Stimulated activated CD4-positive, alpha-beta T cell treated with anti-CD3 and anti-CD28 coated beads, Interleukin-1b, Interleukin-23, amount 100 ng/mL, for 48 hours (primary cell): ENCODE measurements at regions not wholly inside any gene's neighbourhood (a gene's known extent, or its start where the extent isn't known, plus 50 kb on each side); places are given as distances from the start of the nearest gene placed in this dataset.
"Not testable (repeated sequence)": the region's sequence is repeated elsewhere in the genome, so short reads cannot be mapped to it uniquely, and the experiment has no call there.

ENCODE experiments used
- DNase-seq: peaks from one replicate; pipeline ENCODE4 v3.0.0-alpha.2; 2020

DNA sequence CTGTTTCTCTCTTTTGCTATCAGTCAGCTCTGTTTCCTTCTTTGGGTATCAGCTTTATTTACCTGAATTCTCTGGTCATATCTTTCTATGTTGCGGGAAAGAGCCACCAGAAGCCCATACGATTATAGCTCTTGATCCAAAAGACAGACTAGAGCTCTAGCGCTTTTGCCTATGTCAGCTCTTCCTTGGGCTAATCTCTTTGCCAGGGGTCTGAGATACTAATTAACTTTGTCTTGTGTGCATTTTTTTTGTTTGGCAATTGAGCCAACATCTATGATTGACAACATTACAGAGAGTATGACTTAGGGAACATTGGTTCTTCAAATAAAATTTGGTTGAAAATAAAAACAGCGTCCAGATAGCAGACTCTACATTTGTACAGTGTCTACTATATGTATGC lies 603.0 kb downstream of the KCTD16 start:
- DNase-seq, result no peak

DNA sequence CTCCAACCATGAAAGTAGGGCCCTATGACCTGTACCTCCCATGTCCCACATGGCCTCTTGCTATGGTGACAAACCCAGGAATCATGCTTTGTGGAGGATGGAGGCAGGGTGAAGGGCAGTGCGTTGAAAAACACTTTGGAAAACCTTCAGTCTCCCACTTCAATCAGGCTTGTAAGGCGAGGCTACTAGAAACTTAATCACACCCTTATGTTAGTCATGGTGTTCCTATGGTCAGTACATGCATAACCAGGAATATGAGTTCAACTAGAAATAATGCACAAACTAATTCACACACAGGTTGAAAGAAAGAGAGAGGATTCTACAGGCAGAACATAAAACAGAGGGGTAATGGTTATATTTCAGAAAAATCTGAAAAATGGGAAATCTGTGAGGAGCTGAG lies 601.1 kb downstream of the KCTD16 start:
- DNase-seq, result no peak

DNA sequence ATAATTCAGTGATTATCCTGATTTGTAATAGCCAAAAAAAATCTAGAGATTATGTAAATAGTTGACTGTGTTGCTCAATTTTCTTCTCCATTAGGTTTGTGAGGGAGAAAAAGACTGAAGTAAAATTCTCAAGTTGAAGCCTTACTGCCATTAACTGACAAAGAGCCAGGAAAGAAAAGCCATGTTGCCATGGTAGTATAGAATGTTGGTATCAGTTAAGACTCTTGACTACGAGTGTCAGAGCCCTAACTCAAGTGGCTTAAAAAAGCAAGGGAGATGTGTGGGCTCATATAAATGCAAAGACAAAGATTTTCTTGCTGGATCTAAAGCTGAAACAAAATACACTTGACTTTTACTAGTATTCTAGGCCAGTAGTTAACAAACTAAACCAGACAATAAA lies 571.7 kb downstream of the KCTD16 start:
- no peak for DNase-seq

DNA sequence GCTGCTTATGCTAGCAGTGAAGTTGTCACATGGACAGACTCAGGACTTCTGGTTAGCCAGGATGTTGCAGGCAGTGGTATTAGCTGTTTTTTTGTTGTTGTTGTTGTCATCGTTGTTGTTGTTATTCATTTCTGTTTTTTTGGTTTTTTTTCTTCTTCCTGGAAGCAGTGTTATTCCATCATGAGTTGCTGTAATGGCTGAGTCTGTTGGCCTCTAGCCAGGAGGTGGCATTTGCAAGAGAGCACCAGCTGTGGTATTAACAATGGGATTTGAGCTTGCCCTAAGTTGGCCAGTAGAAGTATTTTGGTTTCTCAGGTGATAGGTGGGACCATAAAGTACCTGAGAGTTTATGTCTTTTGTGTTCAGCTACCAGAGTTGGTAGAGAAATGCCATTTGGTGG lies 561.1 kb downstream of the KCTD16 start:
- DNase-seq, result no peak

DNA sequence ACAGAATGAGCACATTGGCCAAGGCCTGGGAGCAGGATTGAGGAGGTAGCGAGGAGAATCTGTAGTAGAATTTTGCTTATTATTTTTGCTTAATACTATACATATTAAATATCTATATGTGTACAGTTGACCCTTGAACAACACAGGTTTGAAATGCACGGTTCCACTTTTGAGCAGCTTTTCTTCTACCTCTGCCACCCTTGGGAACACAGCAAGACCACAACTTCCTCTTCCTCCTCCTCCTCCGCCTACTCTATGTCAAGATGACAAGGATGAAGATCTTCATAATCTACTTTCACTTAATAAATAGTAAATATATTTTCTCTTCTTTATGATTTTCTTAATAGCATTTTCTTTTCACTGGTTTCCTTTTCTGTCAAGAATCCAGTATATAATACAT lies 541.4 kb downstream of the KCTD16 start:
- DNase-seq, result no peak

DNA sequence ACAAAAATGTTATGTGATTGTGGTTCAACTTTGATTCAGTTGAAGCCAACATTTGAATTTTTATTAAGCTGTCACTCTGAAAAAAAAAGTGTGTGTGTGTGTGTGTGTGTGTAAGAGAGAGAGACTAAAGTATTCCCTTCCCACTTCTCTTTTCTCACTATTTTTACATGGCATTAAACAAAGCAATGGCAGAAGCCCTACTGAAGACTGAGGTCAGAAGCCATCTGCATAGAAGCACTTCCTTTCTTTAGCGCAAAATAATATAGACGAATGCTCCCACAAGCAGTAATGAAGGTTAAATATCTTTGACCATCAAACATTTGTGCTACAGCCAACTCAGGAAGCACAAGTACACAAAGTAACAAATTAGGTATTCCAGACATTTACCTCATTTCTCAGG lies 540.5 kb downstream of the KCTD16 start:
- DNase-seq, result no peak

DNA sequence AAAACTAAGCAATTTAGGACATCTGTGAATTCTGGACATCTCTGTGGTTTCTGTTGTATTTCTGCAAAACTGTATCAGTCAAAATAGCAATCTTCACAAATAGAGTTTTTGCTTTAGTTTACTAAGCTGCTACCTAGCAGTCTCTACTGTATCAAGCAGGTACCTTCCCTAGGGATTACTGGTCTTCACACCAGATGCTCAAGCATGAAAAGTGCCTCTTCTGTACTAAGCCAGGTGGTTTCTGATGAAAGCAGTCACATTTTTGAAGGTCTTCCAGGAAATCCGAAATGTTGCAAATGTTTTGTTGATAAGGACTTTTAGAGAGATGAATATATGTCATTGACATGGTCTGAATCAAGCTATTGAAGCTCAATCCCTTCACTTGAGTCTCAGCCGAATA lies 540.0 kb downstream of the KCTD16 start:
- DNase-seq, result no peak

DNA sequence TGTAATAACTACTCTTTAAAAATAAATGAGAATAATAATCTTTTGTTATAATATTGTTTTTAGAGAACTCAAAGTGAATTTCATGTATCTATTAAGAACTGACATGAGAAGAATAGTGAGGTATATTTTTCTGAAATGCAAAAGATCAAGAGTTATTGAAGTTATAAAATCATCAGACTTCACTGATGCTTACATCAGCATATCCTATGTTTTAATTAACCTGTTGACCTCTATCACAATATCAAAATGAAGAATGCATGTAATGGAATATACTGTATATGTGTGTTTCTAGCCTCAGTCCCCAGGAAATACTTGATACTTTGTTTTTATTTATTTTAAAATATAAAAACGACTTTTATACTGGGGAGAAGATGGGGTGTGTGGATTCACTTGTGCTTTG lies 533.1 kb downstream of the KCTD16 start:
- DNase-seq, result no peak

DNA sequence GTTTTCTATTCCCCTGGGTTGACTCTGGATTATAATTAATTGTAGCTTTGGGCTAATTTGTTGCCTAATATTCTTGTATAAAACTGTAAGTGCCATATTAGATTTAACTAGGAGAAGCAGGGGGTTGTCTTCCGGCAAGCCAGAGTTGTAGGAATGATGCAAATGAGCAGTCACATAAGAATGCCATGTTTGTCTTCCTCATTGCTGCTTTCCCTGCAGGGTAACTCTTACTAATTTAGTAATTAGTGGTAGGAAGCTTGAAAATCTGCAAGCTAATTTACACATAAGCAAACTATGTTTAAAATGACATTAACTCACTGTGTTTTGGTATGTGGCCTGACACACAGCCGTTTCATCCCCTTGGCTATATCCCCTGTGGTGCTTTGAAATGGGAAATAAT lies 527.8 kb downstream of the KCTD16 start:
- DNase-seq, result no peak

DNA sequence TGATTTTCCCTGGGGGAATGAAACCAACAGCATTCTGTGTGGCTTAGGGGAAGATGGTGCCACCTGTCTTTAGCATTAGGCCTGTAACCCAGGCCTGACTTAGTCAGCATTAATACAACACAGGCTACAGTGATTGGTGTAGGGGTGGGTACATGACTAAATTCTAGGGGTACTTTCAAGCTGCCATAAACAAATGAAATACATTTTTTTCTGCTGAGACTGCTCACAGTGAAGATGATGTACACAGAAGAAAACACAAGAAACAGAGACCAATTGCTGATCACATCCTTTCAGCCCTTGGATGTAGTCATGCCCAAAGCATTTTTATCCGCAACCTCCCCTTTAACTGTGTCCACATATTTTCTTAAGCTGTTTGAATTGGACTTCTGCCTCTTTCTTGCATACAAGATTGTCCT lies 527.2 kb downstream of the KCTD16 start:
- no peak for DNase-seq

DNA sequence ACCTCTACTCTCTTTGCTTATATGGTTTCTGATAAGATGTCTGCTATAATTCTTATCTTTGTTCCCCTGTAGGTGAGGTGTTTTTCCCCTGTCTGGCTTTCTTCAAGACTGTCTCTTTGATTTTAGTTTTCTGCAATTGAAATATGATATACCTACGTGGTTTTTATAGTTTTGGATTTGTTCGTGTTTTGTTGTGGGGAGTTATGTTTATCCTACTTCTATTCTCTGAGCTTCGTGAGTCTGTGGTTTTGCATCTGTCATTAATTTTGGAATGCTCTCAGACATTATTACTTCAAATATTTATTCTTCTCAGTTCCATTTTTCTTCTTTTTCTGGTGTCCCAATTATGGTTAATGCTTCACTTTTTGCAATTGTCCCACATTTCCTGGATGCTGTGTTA lies 521.3 kb downstream of the KCTD16 start:
- DNase-seq, result no peak

DNA sequence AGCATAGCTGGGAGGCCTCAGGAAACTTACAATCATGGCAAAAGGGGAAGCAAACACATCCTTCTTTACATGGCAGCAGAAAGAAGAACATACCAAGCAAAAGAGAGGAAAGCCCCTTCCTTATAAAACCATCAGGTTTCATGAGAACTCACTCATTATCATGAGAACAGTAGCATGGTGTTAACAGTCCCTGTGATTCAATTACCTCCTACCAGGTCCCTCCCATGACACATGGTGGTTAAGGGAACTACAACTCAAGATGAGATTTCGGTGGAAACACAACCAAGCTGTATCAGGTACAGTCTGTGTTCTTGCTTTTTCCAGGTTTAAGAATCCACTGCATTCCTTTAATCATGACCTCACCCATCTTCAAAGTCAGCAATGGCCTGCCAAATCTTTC lies 514.2 kb downstream of the KCTD16 start:
- DNase-seq, result no peak

DNA sequence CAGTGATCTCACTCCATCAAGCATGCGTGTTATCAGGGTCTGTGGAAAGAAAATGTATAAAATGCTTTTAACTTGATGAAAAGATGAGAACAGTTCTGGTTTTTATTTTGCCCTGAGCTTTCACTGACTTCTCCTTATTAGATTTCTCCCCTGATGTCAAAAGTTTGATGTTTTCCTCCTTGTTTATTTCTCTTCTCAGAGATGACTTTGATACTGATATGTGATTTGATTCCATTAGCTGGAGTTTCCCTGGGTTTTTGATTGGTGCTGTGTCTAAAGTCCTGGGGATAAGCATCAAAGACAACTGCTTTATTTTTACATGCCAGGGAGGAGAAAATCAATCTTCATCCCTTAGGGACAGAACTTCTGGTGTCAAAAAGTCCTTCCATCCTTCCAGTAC lies 510.0 kb downstream of the KCTD16 start:
- DNase-seq, result no peak

DNA sequence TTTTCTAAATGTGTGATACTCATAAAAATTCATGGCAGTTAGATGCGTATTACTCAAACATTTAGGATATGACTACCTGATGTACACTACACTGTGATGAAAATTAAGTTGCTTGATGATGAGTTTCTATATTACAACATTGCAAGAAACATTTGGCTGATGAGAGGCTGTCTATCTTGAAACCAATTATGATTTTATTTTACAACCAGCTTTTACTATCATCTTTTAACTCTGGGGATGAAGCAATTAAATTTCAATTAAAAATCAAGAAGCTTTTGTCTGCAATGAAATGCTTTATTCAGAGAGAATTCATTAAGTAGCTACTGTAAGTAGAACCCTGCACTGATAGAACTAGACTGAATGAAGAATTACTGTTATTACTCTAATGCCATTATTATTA lies 500.4 kb downstream of the KCTD16 start:
- no peak for DNase-seq

DNA sequence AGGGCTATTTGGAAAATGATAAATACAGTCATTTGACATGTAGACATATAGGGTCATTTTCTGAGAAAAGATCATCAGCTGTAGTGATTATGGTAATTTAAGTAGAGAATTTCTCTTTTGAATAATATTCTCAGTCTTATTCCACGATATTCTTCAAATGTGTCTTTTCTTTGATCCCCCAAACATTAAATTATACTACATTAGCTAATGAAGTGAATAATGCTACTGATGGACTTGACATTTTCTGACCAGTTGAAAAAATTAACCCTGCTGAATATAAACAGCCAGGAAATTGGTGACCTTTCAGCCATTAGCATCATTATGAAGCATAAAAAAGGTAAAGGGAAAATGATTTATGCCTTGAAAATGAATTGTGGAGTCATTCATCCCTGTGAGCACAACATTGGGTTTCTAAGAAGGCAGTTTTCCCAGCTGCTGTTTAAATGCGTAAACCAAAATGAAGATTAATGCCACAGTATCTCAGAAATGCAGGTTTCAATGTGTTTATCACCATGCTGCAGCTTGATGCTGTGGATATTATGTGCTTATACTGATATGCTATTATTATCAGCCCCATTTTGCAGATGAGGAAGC lies 489.1 kb downstream of the KCTD16 start:
- DNase-seq, result no peak

DNA sequence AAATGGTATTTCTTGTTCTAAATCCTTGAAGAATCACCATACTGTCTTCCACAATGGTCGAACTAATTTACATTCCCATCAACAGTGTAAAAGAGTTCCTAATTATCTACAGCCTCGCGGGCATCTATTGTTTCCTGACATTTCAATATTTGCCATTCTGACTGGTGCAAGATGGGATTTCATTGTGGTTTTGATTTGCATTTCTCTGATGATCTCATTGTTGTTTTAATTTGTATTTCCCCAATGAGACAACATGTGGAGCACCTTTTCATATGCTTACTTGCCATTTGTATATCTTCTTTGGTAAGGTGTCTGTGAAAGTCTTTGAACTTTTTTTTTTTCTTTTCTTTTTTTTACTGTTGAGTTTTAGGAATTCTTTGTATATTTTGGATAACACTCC lies 473.6 kb downstream of the KCTD16 start:
- DNase-seq, result no peak

DNA sequence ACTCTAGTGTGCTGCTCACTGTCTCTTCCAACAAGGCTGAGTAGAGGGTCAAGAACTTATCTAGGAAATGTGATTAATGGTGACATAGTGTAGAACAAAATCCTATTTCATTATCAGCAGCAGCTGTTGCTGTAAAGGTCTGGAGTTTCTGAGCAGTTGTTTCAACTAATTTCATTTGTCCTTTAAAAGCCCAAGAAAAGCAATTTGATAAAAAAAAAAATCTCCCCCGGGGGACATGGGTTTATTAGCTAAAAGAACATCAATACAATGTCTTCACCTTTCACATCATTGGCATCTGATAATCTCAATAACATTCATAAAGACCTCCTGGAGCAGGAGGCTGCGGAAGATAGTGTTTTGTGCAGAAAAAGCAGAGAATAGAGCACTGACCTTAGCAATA lies 468.1 kb downstream of the KCTD16 start:
- DNase-seq, result no peak

DNA sequence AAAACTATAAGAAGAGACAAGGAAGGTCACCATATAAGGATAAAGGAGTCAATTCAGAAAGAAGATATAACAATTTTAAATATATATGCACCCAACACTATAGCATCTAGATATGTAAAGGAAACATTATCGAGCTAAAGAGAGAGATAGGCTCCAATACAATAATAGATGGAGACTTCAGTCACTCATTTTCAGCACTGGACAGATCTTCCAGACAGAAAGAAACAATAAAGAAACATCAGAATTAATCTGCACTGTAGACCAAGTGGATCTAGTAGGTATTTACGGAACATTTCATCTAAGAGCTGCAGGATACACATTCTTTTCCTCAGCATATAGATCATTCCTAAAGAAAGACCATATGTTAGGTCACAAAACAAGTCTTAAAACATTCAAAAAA lies 463.5 kb downstream of the KCTD16 start:
- DNase-seq, result no peak

DNA sequence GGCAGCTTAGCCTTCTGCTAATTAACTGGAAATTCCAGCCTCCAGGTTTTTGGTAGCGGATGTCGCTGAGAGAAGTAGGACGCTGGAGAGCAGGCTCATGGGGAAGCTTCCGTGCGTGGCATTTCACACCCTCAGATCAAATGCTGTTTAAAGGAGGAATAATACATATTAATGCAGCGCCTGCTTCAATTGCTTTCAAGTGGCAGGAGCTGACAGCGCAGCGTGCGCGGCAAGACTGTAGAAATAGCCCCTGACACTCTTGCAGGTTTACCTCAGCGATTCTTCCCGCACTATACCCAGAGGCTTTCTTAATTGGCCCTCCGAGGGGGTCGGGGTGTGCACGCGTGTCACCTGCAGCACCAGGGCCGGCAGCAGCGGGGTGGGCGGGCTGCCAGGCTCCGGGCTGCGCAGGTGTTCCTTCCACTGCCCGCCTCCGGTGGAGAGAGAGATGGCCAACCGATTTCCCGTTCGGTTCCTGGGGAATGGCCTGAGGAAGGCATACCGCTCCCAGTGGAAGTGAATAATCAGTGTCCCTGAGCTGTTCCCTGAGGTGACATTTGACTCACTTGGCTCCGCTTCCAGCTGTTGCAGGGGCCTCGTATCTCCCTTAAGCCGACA lies 427.9 kb downstream of the KCTD16 start:
- DNase-seq, result no peak

DNA sequence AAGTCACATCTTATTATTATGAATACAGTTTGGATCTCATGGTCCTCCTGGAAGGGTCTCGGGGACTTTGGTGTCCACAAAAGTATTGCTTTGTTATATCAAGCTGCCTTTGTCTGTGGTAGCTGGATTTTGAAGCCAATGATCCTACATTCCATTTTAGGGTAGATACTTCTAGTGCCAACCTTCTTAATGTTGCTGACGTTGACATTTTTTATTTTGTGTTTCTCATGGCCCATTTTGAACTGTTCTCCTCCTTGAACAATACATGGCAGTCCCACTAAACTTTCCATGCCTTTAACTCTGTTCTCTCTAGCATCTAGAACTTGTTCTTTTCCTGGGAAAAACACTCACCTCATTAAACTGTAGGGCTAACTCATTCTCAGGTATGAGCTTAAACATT lies 425.8 kb downstream of the KCTD16 start:
- DNase-seq, result no peak

DNA sequence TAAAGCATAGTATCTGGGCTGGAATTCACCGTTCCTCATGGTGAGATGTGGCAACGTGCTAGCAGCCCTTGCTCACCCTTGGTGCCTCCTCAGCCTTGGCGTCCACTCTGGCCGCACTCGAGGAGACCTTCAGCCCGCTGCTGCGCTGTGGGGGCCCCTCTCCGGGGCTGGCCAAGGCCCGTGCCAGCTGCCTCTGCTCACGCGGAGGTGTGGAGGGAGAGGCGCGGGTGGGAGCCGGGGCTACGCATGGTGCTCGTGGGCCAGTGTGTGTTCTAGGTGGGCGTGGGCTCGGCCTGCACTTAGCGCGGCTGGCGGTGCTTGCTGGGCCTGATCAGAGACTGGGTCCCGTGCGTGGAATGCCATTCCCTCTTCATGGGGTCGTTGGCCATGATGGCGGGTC lies 424.2 kb downstream of the KCTD16 start:
- DNase-seq, result no peak

DNA sequence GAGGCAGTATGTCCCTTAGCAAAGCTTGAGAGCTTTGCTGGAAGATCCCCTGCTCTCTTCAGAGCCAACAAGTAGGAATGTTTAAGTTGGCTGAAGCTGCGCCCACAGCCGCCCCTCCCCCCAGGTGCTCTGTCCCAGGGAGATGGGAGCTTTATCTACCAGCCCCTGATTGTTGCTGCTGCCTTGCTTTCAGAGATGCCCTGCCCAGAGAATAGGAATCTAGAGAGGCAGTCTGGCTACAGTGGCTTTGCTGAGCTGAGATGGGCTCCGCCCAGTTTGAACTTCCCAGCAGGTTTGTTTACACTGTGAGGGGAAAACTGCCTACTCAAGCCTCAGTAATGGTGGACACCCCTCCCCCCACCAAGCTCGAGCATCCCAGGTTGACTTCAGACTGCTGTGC lies 423.6 kb downstream of the KCTD16 start:
- not testable (repeated sequence) for DNase-seq

DNA sequence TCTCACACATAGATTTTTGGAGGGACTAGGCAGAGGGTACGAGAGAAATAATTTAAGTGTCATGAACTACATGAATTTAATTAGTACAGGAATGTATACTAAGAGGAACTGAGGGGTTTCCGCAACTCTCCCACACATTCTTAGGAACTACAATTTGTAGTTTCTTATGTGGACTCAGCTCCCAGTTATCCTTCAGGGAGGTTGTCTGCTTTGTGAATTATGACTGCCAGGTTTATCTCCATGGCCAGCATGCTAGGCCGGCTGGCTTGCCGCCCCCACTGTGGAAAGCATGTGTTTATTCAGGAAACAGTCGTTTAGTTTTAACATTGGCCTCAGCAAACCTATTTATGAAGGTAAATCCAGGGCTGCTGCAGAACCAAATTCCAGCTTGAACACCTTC lies 415.0 kb downstream of the KCTD16 start:
- DNase-seq, result no peak

DNA sequence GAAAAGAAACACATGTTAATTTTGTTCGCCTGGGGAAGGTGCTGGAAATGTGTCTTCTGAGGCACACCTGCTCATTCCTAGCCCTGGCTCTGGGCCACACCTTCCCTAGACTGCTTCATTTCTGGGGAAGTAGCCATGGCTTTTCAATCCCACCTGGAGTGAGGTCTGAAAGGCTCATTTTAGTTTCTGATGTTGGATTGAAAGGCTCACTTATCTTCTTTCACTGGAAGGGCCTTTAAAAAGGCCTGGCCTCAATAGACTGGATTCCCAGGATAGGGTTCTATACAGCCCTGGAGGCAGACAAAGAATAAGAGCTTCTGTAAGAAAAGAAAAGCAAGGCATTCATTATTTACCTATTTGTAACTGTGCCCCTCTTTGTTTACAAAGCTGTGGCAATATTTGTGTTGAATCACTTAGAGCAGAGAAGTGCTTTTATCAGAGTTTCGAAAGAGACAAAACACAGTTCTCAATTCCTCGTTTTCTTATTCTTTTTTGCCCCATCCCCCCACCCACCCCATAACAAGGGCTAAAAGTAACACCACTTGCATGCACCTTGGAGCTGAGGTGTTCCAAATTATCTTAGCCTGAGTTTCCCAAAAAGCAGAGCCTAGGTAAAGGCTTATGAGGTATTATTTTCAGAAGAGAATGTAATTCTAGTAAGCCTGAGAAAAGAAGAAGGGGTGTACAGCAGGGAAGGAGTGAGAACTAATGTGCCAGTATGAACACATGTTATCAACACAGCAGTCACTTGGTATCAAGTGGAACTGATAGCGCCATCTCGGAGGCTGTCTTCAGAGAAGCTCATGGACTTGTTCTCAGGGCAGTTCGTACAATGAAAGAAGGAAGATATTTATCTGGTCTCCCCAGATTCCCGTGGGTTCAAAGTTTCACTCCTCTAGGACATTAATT lies 413.1 kb downstream of the KCTD16 start:
- no peak for DNase-seq
